ENCODE measurements at regions not wholly inside any gene's neighbourhood (a gene's known extent, or its start where the extent isn't known, plus 50 kb on each side); places are given as distances from the start of the nearest gene placed in this dataset.

GRCh38 chr18:5620289-5620688 is 76.5 kb upstream of the EPB41L3 start:
- no peaks in the 10 kb centered on the region for H3K9me2 ChIP-seq (ENCODE audit: insufficient read depth, low read length)
- no peak overlapping the region for H2AFZ ChIP-seq (ENCODE audit: low read length)
- ChIA-PET CTCF (ENCODE audit: unreplicated experiment) (no interaction called here), POLR2A (interaction anchor here (0.6 to 1.0 kb wide), 3 partner anchors 76 to 976 kb away, joined by 3 to 4 read pairs (median 4); no protein-coding TSS in a partner anchor)
- H3K27ac ChIP-seq (ENCODE audit: low read depth, low read length, poor library complexity, severe bottlenecking) = no peak overlapping the region
- intact Hi-C loops (cut with micrococcal nuclease; ENCODE audit: unreplicated experiment) = no loop called here
- no peak for DNase-seq (ENCODE audit: low spot score)
- no peaks in the 10 kb centered on the region for H3K4me1 ChIP-seq (ENCODE audit: insufficient read depth, low read length, poor library complexity, severe bottlenecking)
- no peaks in the 10 kb centered on the region for H3K9me3 ChIP-seq (ENCODE audit: low read length)
- H4K20me1 ChIP-seq (ENCODE audit: insufficient read depth, low read length) = no peaks in the 10 kb centered on the region
- BruUV-seq (replicated peaks) = no TSS peak
- H3K4me3 ChIP-seq (ENCODE audit: low read depth, low read length, poor library complexity, severe bottlenecking) = no peak overlapping the region
- TF ChIP-seq EZH2phosphoT487 (IDR thresholded peaks at IDR 0.05; ENCODE audit: borderline replicate concordance, low read depth, low read length) (no peak), CTCF (conservative IDR thresholded peaks at IDR 0.05; ENCODE audit: low read length) (no peak)
- no peaks in the 10 kb centered on the region for H3K79me2 ChIP-seq (ENCODE audit: insufficient read depth, low read depth, low read length)
- no peak overlapping the region for H3K4me2 ChIP-seq (ENCODE audit: low read length)
- no peaks in the 10 kb centered on the region for H3K36me3 ChIP-seq (ENCODE audit: insufficient read depth, low read length)

GRCh38 chr18:5619376-5619775 is 75.6 kb upstream of the EPB41L3 start:
- H3K9me2 ChIP-seq (ENCODE audit: insufficient read depth, low read length) = no peaks in the 10 kb centered on the region
- intact Hi-C loops (cut with micrococcal nuclease; ENCODE audit: unreplicated experiment) = no loop called here
- TF ChIP-seq EZH2phosphoT487 (IDR thresholded peaks at IDR 0.05; ENCODE audit: borderline replicate concordance, low read depth, low read length) (no peak), CTCF (conservative IDR thresholded peaks at IDR 0.05; ENCODE audit: low read length) (no peak)
- H3K4me2 ChIP-seq (ENCODE audit: low read length) = no peak overlapping the region
- H3K9me3 ChIP-seq (ENCODE audit: low read length) = no peaks in the 10 kb centered on the region
- ChIA-PET CTCF (ENCODE audit: unreplicated experiment) (no interaction called here), POLR2A (interaction anchor here (0.5 kb wide), 1 partner anchor 504 kb away, joined by 3 read pairs; no protein-coding TSS in a partner anchor)
- H3K79me2 ChIP-seq (ENCODE audit: insufficient read depth, low read depth, low read length) = no peaks in the 10 kb centered on the region
- no peak overlapping the region for H3K4me3 ChIP-seq (ENCODE audit: low read depth, low read length, poor library complexity, severe bottlenecking)
- BruUV-seq (replicated peaks) = no TSS peak
- no peak overlapping the region for H2AFZ ChIP-seq (ENCODE audit: low read length)
- no peaks in the 10 kb centered on the region for H3K4me1 ChIP-seq (ENCODE audit: insufficient read depth, low read length, poor library complexity, severe bottlenecking)
- H4K20me1 ChIP-seq (ENCODE audit: insufficient read depth, low read length) = no peaks in the 10 kb centered on the region
- no peaks in the 10 kb centered on the region for H3K36me3 ChIP-seq (ENCODE audit: insufficient read depth, low read length)
- no peak overlapping the region for H3K27ac ChIP-seq (ENCODE audit: low read depth, low read length, poor library complexity, severe bottlenecking)
- no peak for DNase-seq (ENCODE audit: low spot score)

GRCh38 chr18:5618047-5618688 is 74.4 kb upstream of the EPB41L3 start:
- no peaks in the 10 kb centered on the region for H3K36me3 ChIP-seq (ENCODE audit: insufficient read depth, low read length)
- no peaks in the 10 kb centered on the region for H3K4me1 ChIP-seq (ENCODE audit: insufficient read depth, low read length, poor library complexity, severe bottlenecking)

More at GRCh38 chr18:5618047-5618688, 74.4 kb upstream of the EPB41L3 start:
- ChIA-PET POLR2A (no interaction called here), CTCF (ENCODE audit: unreplicated experiment) (no interaction called here)
- no peak for DNase-seq (ENCODE audit: low spot score)
- no peak overlapping the region for H3K4me3 ChIP-seq (ENCODE audit: low read depth, low read length, poor library complexity, severe bottlenecking)
- TF ChIP-seq EZH2phosphoT487 (IDR thresholded peaks at IDR 0.05; ENCODE audit: borderline replicate concordance, low read depth, low read length) (no peak), CTCF (conservative IDR thresholded peaks at IDR 0.05; ENCODE audit: low read length) (no peak)
- H3K79me2 ChIP-seq (ENCODE audit: insufficient read depth, low read depth, low read length) = no peaks in the 10 kb centered on the region
- H3K27ac ChIP-seq (ENCODE audit: low read depth, low read length, poor library complexity, severe bottlenecking) = no peak overlapping the region
- H3K4me2 ChIP-seq (ENCODE audit: low read length) = no peak overlapping the region
- H4K20me1 ChIP-seq (ENCODE audit: insufficient read depth, low read length) = no peaks in the 10 kb centered on the region
- BruUV-seq (replicated peaks) = no TSS peak
- H2AFZ ChIP-seq (ENCODE audit: low read length) = no peak overlapping the region
- intact Hi-C loops (cut with micrococcal nuclease; ENCODE audit: unreplicated experiment) = no loop called here
- H3K9me3 ChIP-seq (ENCODE audit: low read length) = no peaks in the 10 kb centered on the region
- no peaks in the 10 kb centered on the region for H3K9me2 ChIP-seq (ENCODE audit: insufficient read depth, low read length)
